Activated CD4-positive, alpha-beta T cell treated with anti-CD3 and anti-CD28 coated beads, Interleukin-2, amount 50 U/mL, for 48 hours (primary cell): ENCODE measurements at regions not wholly inside any gene's neighbourhood (a gene's known extent, or its start where the extent isn't known, plus 50 kb on each side); places are given as distances from the start of the nearest gene placed in this dataset.
"Not testable (repeated sequence)": the region's sequence is repeated elsewhere in the genome, so short reads cannot be mapped to it uniquely, and the experiment has no call there.

Experiments
- DNase-seq, 2 experiments: peaks; one replicate each; pipeline ENCODE4 v3.0.0-alpha.2; 2020

GRCh38 chr11:22479971-22480720, 142.0 kb downstream of the SLC17A6 start:
- no peak for DNase-seq

- DNase-seq: no peak
Observed at GRCh38 chr11:22479208-22479607, 141.0 kb downstream of the SLC17A6 start.

GRCh38 chr11:22478169-22478568, 140.0 kb downstream of the SLC17A6 start:
- no peak for DNase-seq

- DNase-seq: no peak
Observed at GRCh38 chr11:22477312-22477711, 139.1 kb downstream of the SLC17A6 start.

- DNase-seq: no peak
Observed at GRCh38 chr11:22476589-22476988, 138.4 kb downstream of the SLC17A6 start.

GRCh38 chr11:22474616-22475015, 136.4 kb downstream of the SLC17A6 start:
- no peak for DNase-seq

GRCh38 chr11:22473586-22473985, 135.4 kb downstream of the SLC17A6 start:
- no peak for DNase-seq

GRCh38 chr11:22472306-22472705, 134.1 kb downstream of the SLC17A6 start:
- DNase-seq: no peak

- DNase-seq: no peak
Observed at GRCh38 chr11:22471385-22471784, 133.2 kb downstream of the SLC17A6 start.

GRCh38 chr11:22467741-22468140, 129.6 kb downstream of the SLC17A6 start:
- DNase-seq: no peak

GRCh38 chr11:22467248-22467647, 129.1 kb downstream of the SLC17A6 start:
- no peak for DNase-seq

- DNase-seq: no peak
Observed at GRCh38 chr11:22466809-22467208, 128.6 kb downstream of the SLC17A6 start.

GRCh38 chr11:22466351-22466750, 128.2 kb downstream of the SLC17A6 start:
- no peak for DNase-seq

GRCh38 chr11:22465620-22466019, 127.4 kb downstream of the SLC17A6 start:
- DNase-seq: no peak

GRCh38 chr11:22461626-22462025, 123.4 kb downstream of the SLC17A6 start:
- DNase-seq: no peak

- DNase-seq: no peak
Observed at GRCh38 chr11:22460181-22460580, 122.0 kb downstream of the SLC17A6 start.

GRCh38 chr11:22459048-22459447, 120.9 kb downstream of the SLC17A6 start:
- DNase-seq: no peak

- DNase-seq: no peak
Observed at GRCh38 chr11:22458161-22458560, 120.0 kb downstream of the SLC17A6 start.

GRCh38 chr11:22456993-22457762, 119.0 kb downstream of the SLC17A6 start:
- no peak for DNase-seq

- DNase-seq: no peak
Observed at GRCh38 chr11:22454461-22455090, 116.4 kb downstream of the SLC17A6 start.

- no peak for DNase-seq
Observed at GRCh38 chr11:22449441-22449840, 111.3 kb downstream of the SLC17A6 start.

GRCh38 chr11:22444076-22444475, 105.9 kb downstream of the SLC17A6 start:
- no peak for DNase-seq

GRCh38 chr11:22441831-22442230, 103.7 kb downstream of the SLC17A6 start:
- no peak for DNase-seq

GRCh38 chr11:22435582-22435981, 97.4 kb downstream of the SLC17A6 start:
- not testable (repeated sequence) for DNase-seq
